NT2/D1 (cell line): ENCODE measurements at regions not wholly inside any gene's neighbourhood (a gene's known extent, or its start where the extent isn't known, plus 50 kb on each side); places are given as distances from the start of the nearest gene placed in this dataset.

Experiments
- DNase-seq: peaks from one replicate; pipeline ENCODE4 v3.0.0-alpha.2; 2011; ENCODE audit warnings: low read depth, low spot score
- H3K27me3 ChIP-seq: 2 replicates; pipeline ENCODE4 v1.6.0; 2011; ENCODE audit warnings: mild to moderate bottlenecking; ENCODE audit not compliant: insufficient read length, insufficient read depth
- H3K36me3 ChIP-seq: 2 replicates; pipeline ENCODE4 v1.6.1; 2011; ENCODE audit warnings: mild to moderate bottlenecking, low read length, mixed read lengths; ENCODE audit not compliant: insufficient read depth, insufficient read length
- H3K4me1 ChIP-seq: 2 replicates; pipeline ENCODE4 v1.5.1; 2011; ENCODE audit not compliant: insufficient read depth, insufficient read length
- H3K4me3 ChIP-seq: 2 replicates; pipeline ENCODE4 v1.5.1; 2011; ENCODE audit warnings: low read depth; ENCODE audit not compliant: insufficient read length
- H3K9ac ChIP-seq: 2 replicates; pipeline ENCODE4 v1.6.0; 2011; ENCODE audit warnings: low read depth; ENCODE audit not compliant: insufficient read length
- H3K9me3 ChIP-seq: 2 replicates; pipeline ENCODE4 v1.5.1; 2011; ENCODE audit warnings: mild to moderate bottlenecking, low read length; ENCODE audit not compliant: insufficient read depth
- SUZ12 ChIP-seq: IDR thresholded peaks from 2 replicates; pipeline ENCODE4 v1.6.1; 2011; ENCODE audit not compliant: insufficient read length, insufficient read depth; ENCODE audit errors: extremely low read depth
- YY1 ChIP-seq: IDR thresholded peaks from 2 replicates; pipeline ENCODE4 v1.6.1; 2011; ENCODE audit not compliant: insufficient read length, insufficient read depth
- ZNF274 ChIP-seq: IDR thresholded peaks from 2 replicates; pipeline ENCODE4 v1.6.1; 2011; ENCODE audit warnings: mild to moderate bottlenecking, low read depth, low read length

- no peak overlapping the region for H3K9ac ChIP-seq
- TF ChIP-seq ZNF274: no peak
- no peak for TF ChIP-seq YY1
- no peak for TF ChIP-seq SUZ12
- peaks cover 12% of the 10 kb centered on the region for H3K4me1 ChIP-seq
- peaks cover 24% of the 10 kb centered on the region for H3K36me3 ChIP-seq
- no peak overlapping the region for H3K4me3 ChIP-seq
- no peaks in the 10 kb centered on the region for H3K9me3 ChIP-seq
- no peaks in the 10 kb centered on the region for H3K27me3 ChIP-seq
- peak; percentile 50 for DNase-seq
Measured at GRCh38 chr22:42217752-42218280, 52.6 kb downstream of the TCF20 start.

DNA sequence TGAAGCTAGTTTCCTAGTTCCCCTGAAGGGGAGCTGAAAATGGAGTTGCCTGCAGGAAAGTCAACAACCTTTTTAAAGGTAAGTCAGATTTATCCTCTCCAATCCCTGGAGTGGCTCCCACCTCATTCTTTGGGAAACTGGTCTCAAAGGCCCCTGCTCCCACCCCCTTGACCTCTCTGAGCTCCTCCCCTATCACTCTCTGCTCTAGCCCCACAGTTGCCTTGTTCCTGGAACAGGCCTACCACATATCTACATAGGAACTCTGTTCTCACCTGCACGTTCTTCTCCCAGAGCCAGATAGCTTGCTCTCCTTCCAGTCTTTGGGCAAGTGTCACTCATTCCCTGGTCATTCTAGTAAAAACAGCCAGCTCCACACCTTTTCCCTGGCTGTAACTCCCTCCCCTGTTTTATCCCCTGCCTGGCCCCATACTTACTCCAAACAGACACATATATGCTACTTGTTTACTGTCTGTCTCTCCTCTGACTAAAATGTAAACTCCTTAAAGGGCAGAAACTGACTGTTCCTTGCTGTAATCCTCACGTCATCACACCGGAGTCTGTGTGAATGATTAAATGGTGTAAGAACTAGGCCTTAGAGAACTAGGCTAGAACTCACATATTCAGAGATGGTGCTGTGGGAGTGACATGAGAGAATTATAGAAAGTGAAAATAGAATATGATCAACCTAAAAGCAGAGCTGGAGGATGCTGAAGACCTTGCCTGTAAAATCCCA lies 53.3 kb downstream of the TCF20 start:
- DNase-seq: no peak
- Histone ChIP-seq H3K27me3 (no peaks in the 10 kb centered on the region), H3K4me3 (no peak overlapping the region), H3K9me3 (no peaks in the 10 kb centered on the region), H3K9ac (no peak overlapping the region), H3K36me3 (peaks cover 30% of the 10 kb centered on the region), H3K4me1 (peaks cover 12% of the 10 kb centered on the region)
- TF ChIP-seq SUZ12 (no peak), YY1 (no peak), ZNF274 (no peak)

DNA sequence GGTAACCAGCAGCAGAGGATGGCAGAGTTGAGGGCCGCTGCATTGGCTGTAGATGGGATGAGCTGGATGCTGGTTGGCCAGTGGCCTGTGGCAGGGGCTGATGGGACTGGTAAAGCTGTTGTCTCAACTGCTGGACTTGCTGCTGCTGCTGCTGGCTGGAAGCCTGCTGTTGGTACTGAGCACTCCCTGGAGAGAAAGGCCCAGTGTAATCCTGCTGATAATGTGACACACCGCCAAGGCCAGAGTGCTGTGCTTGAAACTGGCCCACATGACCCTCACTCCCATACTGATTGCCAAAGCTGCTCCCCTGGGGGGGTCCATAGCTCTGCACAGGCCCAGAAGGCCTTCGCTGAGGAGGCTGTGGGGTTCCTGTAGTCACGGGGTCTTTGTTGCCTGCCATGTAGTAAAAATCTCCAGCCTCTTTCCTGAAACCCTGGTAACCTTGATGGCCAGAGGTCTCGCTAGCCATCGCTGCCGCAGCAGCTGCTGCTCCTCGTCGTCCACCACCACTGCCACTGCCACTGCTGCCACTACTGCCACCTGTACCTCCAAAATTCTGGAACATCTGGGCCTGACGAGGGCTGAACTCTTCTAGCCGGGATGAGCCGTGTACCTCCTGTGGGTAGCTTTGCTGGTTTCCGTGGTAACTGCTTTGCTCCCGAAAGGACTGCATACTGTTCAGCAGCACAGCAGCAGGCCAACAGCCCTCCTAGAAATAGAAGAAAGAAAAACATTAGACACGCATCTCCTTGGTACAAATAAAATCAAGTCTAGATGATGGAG lies 55.6 kb downstream of the TCF20 start:
- DNase-seq: no peak
- no peak overlapping the region for H3K9ac ChIP-seq
- no peak overlapping the region for H3K4me3 ChIP-seq
- peaks cover 12% of the 10 kb centered on the region for H3K4me1 ChIP-seq
- H3K9me3 ChIP-seq: no peaks in the 10 kb centered on the region
- no peaks in the 10 kb centered on the region for H3K27me3 ChIP-seq
- no peak for TF ChIP-seq YY1
- TF ChIP-seq ZNF274: no peak
- TF ChIP-seq SUZ12: no peak
- peaks cover 53% of the 10 kb centered on the region for H3K36me3 ChIP-seq

GRCh38 chr22:42208362-42208761 lies 62.1 kb downstream of the TCF20 start:
- H3K4me1 ChIP-seq: no peaks in the 10 kb centered on the region
- no peaks in the 10 kb centered on the region for H3K27me3 ChIP-seq
- H3K9ac ChIP-seq: no peak overlapping the region
- H3K4me3 ChIP-seq: no peak overlapping the region
- H3K9me3 ChIP-seq: no peaks in the 10 kb centered on the region
- TF ChIP-seq YY1 (no peak), ZNF274 (no peak), SUZ12 (no peak)
- peaks cover 43% of the 10 kb centered on the region for H3K36me3 ChIP-seq
- no peak for DNase-seq

- no peak overlapping the region for H3K9ac ChIP-seq
- no peak for TF ChIP-seq YY1
- TF ChIP-seq SUZ12: no peak
- TF ChIP-seq ZNF274: no peak
Measured at GRCh38 chr22:42207918-42208317, 62.5 kb downstream of the TCF20 start.

DNA sequence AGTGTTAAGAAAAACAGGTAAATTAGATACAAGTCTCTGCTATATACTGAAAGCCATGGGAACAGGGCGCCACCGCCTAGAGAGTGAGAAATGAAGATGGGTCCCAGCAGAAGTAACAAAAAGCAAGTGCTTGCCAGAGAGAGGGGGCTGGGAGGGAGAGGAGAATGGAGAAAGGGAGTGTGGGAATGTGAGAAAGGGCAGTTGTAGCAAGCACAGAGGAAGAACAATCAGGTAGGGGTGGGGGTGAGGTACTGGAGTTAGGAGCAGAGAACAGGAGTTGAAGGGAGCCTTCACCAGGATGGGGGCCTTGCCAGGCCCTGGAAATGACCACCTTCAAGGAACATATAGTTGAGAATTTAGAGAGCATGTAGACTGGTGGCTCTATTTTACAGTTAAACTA lies 66.8 kb downstream of the TCF20 start:
- peaks cover 18% of the 10 kb centered on the region for H3K36me3 ChIP-seq
- no peak for DNase-seq
- H3K4me1 ChIP-seq: no peaks in the 10 kb centered on the region
- H3K9ac ChIP-seq: no peak overlapping the region
- TF ChIP-seq SUZ12 (no peak), YY1 (no peak), ZNF274 (no peak)
- H3K4me3 ChIP-seq: no peak overlapping the region
- H3K27me3 ChIP-seq: no peaks in the 10 kb centered on the region
- H3K9me3 ChIP-seq: peaks cover 5% of the 10 kb centered on the region; the same call in 1 of the 2 replicates

More at GRCh38 chr22:42207918-42208317, 62.5 kb downstream of the TCF20 start:
- Histone ChIP-seq H3K36me3 (peaks cover 38% of the 10 kb centered on the region), H3K9me3 (no peaks in the 10 kb centered on the region), H3K4me3 (no peak overlapping the region), H3K27me3 (no peaks in the 10 kb centered on the region), H3K4me1 (no peaks in the 10 kb centered on the region)
- DNase-seq: no peak

DNA sequence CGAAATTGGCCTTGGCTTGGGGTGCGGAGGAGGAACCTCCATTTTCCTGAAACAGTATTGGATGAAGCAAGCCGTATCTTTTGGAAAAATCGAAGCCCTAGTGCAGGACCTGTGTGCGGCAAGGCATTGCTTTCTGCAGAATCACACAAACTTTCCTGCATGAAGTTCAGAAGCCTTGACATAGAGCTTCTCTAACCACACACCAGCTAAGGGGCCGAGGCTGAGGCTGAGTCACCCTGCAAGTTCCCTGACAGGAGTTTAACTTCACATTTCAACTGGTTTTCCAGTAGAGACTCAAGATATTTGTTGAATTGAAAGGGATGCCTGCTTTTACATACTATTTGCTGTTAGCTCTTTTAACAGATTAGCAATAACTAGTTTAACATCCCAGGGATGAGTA lies 67.8 kb downstream of the TCF20 start:
- TF ChIP-seq SUZ12: no peak
- DNase-seq: no peak
- H3K9ac ChIP-seq: no peak overlapping the region
- H3K9me3 ChIP-seq: peaks cover 5% of the 10 kb centered on the region; the same call in 1 of the 2 replicates
- no peaks in the 10 kb centered on the region for H3K27me3 ChIP-seq
- H3K4me3 ChIP-seq: no peak overlapping the region
- H3K36me3 ChIP-seq: peaks cover 18% of the 10 kb centered on the region
- no peaks in the 10 kb centered on the region for H3K4me1 ChIP-seq
